Gastrocnemius medialis (tissue), 4 donors: ENCODE measurements at regions not wholly inside any gene's neighbourhood (a gene's known extent, or its start where the extent isn't known, plus 50 kb on each side); places are given as distances from the start of the nearest gene placed in this dataset.

Experiments
- ATAC-seq, 2 donors: fragments of 150-250 bp; one replicate each; pipeline ENCODE4 v1.9.1; 2016
- DNase-seq, 2 donors: peaks; one replicate each; pipeline ENCODE4 v3.0.0-alpha.2; 2019
- H3K27ac ChIP-seq, 4 donors: fragments of 200-600 bp; sonication (generic); 1 replicate in 1 of 4; 2 replicates in 3 of 4; pipeline ENCODE4 v1.5.1; 2016 to 2018; ENCODE audit warnings: mild to moderate bottlenecking in 2 of 4, moderate library complexity in 1 of 4
- H3K27me3 ChIP-seq, 3 donors: fragments of 200-600 bp; sonication (generic) in 2 of 3; 1 replicate in 1 of 3; 2 replicates in 2 of 3; pipeline versions ENCODE4 v1.5.1 to v1.6.0; 2016 to 2019; ENCODE audit warnings: mild to moderate bottlenecking in 1 of 3, moderate library complexity in 1 of 3
- H3K36me3 ChIP-seq, 2 donors: fragments of 200-600 bp; sonication (generic) in 1 of 2; one replicate each; pipeline ENCODE4 v1.5.1; 2017 to 2018
- H3K4me1 ChIP-seq, 2 donors: fragments of 200-600 bp; sonication (generic) in 1 of 2; one replicate each; pipeline ENCODE4 v1.5.1; 2016 to 2017; ENCODE audit warnings: mild to moderate bottlenecking in 2 of 2
- H3K4me3 ChIP-seq, 4 donors: fragments of 200-600 bp; sonication (generic) in 3 of 4; 1 replicate in 1 of 4; 2 replicates in 3 of 4; pipeline ENCODE4 v1.5.1; 2016 to 2019; ENCODE audit warnings: mild to moderate bottlenecking in 2 of 4
- H3K9me3 ChIP-seq, 3 donors: fragments of 200-600 bp; sonication (generic) in 2 of 3; 1 replicate in 1 of 3; 2 replicates in 2 of 3; pipeline ENCODE4 v1.5.1; 2016 to 2019
- POLR2A ChIP-seq, 2 donors: fragments of 450-650 bp; IDR thresholded peaks; one replicate each; pipeline ENCODE4 v1.6.1; 2017; ENCODE audit warnings: antibody characterized with exemption in 2 of 2, mild to moderate bottlenecking in 2 of 2, moderate library complexity in 2 of 2
- in situ Hi-C, 4 donors: fragments of 200-750 bp; cut with MboI; loops; one replicate each; pipeline versions ENCODE4 v1.15.0 to v1.8.0; 2017; ENCODE audit warnings: low sequenced_read_pairs in 4 of 4
- intact Hi-C: fragments of 100-400 bp; cut with DNase I; formaldehyde crosslinking; loops from one replicate; pipeline ENCODE4 v1.15.1; 2023; ENCODE audit warnings: low total_unique reads
- TF ChIP-seq, protein P1 (sequence below), 5 experiments: fragments of 450-650 bp in 3 of 5; fragments of 200-600 bp in 2 of 5; sonication (generic) in 2 of 5; IDR thresholded peaks in 4 of 5; conservative IDR thresholded peaks in 1 of 5; 1 replicate in 4 of 5; 2 replicates in 1 of 5; pipeline ENCODE4 v1.5.1; 2016 to 2019; ENCODE audit warnings: antibody characterized with exemption in 5 of 5, mild to moderate bottlenecking in 3 of 5, moderate library complexity in 3 of 5

DNA sequence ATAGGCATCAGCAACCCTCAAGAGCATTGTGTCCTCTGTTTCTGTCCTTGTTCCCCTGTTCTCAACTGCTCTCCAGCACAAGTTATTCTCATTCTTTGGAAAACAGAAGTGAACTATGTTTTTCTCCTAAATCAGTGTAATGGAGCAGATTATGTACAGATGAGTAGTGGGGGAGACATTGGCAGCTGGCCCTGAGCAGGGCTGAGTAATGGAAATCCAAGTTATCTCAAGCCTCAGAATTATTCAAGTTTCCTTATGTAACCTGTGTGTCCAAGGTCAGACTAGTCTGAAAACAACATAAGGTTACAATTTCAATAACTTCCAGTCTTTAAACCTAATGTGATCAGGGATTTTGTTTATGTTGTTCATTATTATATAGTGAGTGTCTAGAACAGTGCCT lies 116.1 kb upstream of the FUT8 start:
- in situ Hi-C loops = no loop called here
- TF ChIP-seq, protein P1, sequence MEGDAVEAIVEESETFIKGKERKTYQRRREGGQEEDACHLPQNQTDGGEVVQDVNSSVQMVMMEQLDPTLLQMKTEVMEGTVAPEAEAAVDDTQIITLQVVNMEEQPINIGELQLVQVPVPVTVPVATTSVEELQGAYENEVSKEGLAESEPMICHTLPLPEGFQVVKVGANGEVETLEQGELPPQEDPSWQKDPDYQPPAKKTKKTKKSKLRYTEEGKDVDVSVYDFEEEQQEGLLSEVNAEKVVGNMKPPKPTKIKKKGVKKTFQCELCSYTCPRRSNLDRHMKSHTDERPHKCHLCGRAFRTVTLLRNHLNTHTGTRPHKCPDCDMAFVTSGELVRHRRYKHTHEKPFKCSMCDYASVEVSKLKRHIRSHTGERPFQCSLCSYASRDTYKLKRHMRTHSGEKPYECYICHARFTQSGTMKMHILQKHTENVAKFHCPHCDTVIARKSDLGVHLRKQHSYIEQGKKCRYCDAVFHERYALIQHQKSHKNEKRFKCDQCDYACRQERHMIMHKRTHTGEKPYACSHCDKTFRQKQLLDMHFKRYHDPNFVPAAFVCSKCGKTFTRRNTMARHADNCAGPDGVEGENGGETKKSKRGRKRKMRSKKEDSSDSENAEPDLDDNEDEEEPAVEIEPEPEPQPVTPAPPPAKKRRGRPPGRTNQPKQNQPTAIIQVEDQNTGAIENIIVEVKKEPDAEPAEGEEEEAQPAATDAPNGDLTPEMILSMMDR (IDR thresholded peaks at IDR 0.05 in 4 of 5, conservative IDR thresholded peaks at IDR 0.05 in 1 of 5) = no peak

DNA sequence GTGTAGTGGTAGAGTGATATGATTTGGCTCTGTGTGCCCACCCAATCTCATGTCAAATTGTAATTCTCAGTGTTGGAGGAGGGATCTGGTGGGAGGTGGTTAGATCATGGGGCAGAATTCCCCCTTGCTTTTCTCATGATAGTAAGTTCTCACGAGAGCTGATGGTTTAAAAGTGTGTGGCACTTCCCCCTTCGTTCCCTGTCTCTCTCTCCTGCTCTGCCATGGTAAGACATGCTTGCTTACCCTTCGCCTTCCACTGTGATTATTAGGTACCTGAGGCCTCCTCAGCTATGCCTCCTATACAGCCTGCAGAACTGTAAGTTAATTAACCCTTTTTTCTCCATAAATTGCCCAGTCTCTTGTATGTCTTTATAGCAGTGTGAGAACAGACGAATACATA lies 115.7 kb upstream of the FUT8 start:
- TF ChIP-seq, protein P1 (IDR thresholded peaks at IDR 0.05 in 4 of 5, conservative IDR thresholded peaks at IDR 0.05 in 1 of 5) = no peak
- no peak for TF ChIP-seq POLR2A (IDR thresholded peaks at IDR 0.05)
- in situ Hi-C loops = no loop called here
- Histone ChIP-seq H3K36me3 (no peaks in the 10 kb centered on the region), H3K4me1 (no peaks in the 10 kb centered on the region), H3K9me3 (no peaks in the 10 kb centered on the region), H3K27me3 (no peaks in the 10 kb centered on the region), H3K4me3 (no peak overlapping the region), H3K27ac (no peak overlapping the region)
- intact Hi-C loops = no loop called here
- ATAC-seq = no peak
- DNase-seq = no peak

More for the DNA sequence above, 116.1 kb upstream of the FUT8 start:
- Histone ChIP-seq H3K27me3 (no peaks in the 10 kb centered on the region), H3K27ac (no peak overlapping the region), H3K4me1 (no peaks in the 10 kb centered on the region), H3K4me3 (no peak overlapping the region), H3K36me3 (no peaks in the 10 kb centered on the region), H3K9me3 (no peaks in the 10 kb centered on the region)
- intact Hi-C loops = no loop called here
- DNase-seq = no peak
- ATAC-seq = no peak

DNA sequence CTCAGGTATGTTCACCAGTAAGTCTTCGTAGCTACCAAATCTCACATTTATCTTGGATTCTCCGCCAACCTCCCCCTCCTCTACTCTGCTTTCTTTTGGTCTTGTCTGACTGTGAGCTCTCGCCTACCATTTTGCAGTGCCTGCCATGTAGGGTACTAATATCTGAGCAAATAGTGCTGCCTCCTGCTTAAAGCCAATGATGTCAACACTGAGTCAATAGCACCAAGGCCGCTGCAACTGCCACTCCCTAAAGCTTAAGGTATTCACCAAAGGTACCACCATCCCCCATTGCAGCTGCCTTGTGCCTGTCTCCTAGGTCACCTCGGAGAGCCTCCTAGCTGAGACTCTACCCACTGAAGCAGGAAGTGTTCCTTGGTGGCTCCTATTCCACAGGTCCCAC lies 114.8 kb upstream of the FUT8 start:
- Histone ChIP-seq H3K27me3 (no peaks in the 10 kb centered on the region), H3K4me1 (no peaks in the 10 kb centered on the region), H3K4me3 (no peak overlapping the region), H3K9me3 (no peaks in the 10 kb centered on the region), H3K36me3 (no peaks in the 10 kb centered on the region), H3K27ac (no peak overlapping the region)
- TF ChIP-seq POLR2A (IDR thresholded peaks at IDR 0.05) = no peak
- TF ChIP-seq, protein P1 (IDR thresholded peaks at IDR 0.05 in 4 of 5, conservative IDR thresholded peaks at IDR 0.05 in 1 of 5) = no peak
- ATAC-seq = no peak
- intact Hi-C loops (no loop called here), in situ Hi-C loops (no loop called here)
- no peak for DNase-seq

DNA sequence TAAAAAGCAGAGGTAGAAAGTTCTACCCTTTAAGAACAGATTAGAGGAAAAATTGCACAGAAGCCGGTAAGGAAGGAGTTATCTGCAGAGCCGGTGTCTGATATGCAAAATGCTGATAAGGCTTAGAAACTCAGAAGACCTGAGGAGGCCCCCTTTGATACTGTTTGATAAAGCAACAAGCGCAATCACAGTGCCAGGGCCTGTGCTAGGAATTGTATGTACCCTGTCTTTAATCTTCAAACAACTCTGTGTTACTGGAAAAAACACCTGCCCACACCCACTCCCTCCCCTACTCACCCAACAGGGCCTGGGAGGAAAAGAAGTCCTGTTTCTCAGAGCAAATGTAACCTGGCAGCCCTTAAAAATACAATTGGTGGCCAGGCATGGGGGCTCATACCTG lies 112.7 kb upstream of the FUT8 start:
- no peak overlapping the region for H3K27ac ChIP-seq
- H3K9me3 ChIP-seq = no peaks in the 10 kb centered on the region
- H3K36me3 ChIP-seq = no peaks in the 10 kb centered on the region
- intact Hi-C loops (no loop called here), in situ Hi-C loops (no loop called here)
- no peaks in the 10 kb centered on the region for H3K4me1 ChIP-seq
- ATAC-seq = no peak
- H3K4me3 ChIP-seq = no peak overlapping the region
- H3K27me3 ChIP-seq = no peaks in the 10 kb centered on the region
- no peak for DNase-seq
- TF ChIP-seq, protein P1 (IDR thresholded peaks at IDR 0.05 in 4 of 5, conservative IDR thresholded peaks at IDR 0.05 in 1 of 5) = no peak
- TF ChIP-seq POLR2A (IDR thresholded peaks at IDR 0.05) = no peak

DNA sequence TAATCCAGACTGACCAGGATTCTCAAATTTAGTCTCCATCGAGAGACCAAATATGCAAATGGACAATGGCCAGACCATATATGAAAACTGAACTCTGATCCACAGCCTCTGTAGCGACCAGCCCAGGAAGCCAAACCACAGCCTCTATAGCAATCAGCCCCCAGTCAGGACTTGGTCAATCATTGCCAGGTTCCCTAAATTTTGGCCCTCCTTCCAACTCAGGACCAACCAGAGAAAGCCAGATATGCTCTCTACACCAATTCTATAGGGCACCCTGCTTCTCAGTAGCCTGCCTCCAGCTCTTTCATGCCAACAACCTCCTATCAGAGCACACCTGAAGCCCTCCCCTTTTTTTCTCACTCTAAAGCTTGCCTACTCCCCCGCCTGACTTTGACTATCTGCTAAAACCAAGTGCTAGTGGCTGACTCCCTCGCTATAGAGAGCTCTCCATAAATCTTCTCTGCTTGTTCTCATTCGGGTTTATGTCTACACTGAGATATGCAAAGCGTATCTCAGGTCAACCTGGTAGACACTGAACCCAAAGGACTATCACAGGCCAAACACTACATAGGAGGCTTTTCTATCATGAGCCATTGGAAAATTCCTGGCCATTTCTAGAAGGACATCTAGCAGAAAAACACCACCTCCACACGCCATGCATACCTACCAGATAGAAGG lies 110.5 kb upstream of the FUT8 start:
- Histone ChIP-seq H3K27me3 (no peaks in the 10 kb centered on the region), H3K4me3 (no peak overlapping the region), H3K9me3 (no peaks in the 10 kb centered on the region), H3K27ac (no peak overlapping the region), H3K36me3 (no peaks in the 10 kb centered on the region), H3K4me1 (no peaks in the 10 kb centered on the region)
- ATAC-seq = no peak
- in situ Hi-C loops (no loop called here), intact Hi-C loops (no loop called here)
- DNase-seq = no peak
- no peak for TF ChIP-seq POLR2A (IDR thresholded peaks at IDR 0.05)
- TF ChIP-seq, protein P1 (IDR thresholded peaks at IDR 0.05 in 4 of 5, conservative IDR thresholded peaks at IDR 0.05 in 1 of 5) = no peak
